ENCODE measurements at regions not wholly inside any gene's neighbourhood (a gene's known extent, or its start where the extent isn't known, plus 50 kb on each side); places are given as distances from the start of the nearest gene placed in this dataset.

- TF ChIP-seq POLR2A (IDR thresholded peaks at IDR 0.05) (no peak), CTCF (IDR thresholded peaks at IDR 0.05) (no peak)
Measured at GRCh38 chrX:20680998-20681397, 414.3 kb upstream of the RPS6KA3 start.
